ENCODE measurements at regions not wholly inside any gene's neighbourhood (a gene's known extent, or its start where the extent isn't known, plus 50 kb on each side); places are given as distances from the start of the nearest gene placed in this dataset.

- no peak for TF ChIP-seq CHD7 (IDR thresholded peaks at IDR 0.05; ENCODE audit: insufficient replicate concordance, low read length)
- TF ChIP-seq RXRA (IDR thresholded peaks at IDR 0.05; ENCODE audit: insufficient read depth, low read depth, low read length), result no peak
- TF ChIP-seq SP2 (IDR thresholded peaks at IDR 0.05; ENCODE audit: low read length), result no peak
- no peak for TF ChIP-seq SAP30 (IDR thresholded peaks at IDR 0.05; ENCODE audit: insufficient read depth, insufficient replicate concordance, low read length)
- TF ChIP-seq EP300 (IDR thresholded peaks at IDR 0.05; ENCODE audit: borderline replicate concordance in 1 of 2, low read depth in 2 of 2, low read length in 2 of 2), result no peak
Measured at GRCh38 chr11:104306862-104307474, 143.0 kb upstream of the PDGFD start (continued).

Measured in H1 (cell line).